Left lobe of liver (tissue), 2 donors: ENCODE measurements at regions not wholly inside any gene's neighbourhood (a gene's known extent, or its start where the extent isn't known, plus 50 kb on each side); places are given as distances from the start of the nearest gene placed in this dataset.

Experiments used
- ATAC-seq: fragments of 200-7000 bp; cut with Tn5 transposase; one replicate; pipeline ENCODE4 v1.9.1; 2020; ENCODE audit warnings: mild to moderate bottlenecking, moderate library complexity
- DNase-seq: peaks from one replicate; pipeline ENCODE4 v3.0.0-alpha.2; 2020; ENCODE audit warnings: low spot score
- donor health status: DM: no; HTN: no; CAD: no; lungs with moderate emphysema.
- donor health status: DM: no; HTN: yes; CAD: no.

DNA sequence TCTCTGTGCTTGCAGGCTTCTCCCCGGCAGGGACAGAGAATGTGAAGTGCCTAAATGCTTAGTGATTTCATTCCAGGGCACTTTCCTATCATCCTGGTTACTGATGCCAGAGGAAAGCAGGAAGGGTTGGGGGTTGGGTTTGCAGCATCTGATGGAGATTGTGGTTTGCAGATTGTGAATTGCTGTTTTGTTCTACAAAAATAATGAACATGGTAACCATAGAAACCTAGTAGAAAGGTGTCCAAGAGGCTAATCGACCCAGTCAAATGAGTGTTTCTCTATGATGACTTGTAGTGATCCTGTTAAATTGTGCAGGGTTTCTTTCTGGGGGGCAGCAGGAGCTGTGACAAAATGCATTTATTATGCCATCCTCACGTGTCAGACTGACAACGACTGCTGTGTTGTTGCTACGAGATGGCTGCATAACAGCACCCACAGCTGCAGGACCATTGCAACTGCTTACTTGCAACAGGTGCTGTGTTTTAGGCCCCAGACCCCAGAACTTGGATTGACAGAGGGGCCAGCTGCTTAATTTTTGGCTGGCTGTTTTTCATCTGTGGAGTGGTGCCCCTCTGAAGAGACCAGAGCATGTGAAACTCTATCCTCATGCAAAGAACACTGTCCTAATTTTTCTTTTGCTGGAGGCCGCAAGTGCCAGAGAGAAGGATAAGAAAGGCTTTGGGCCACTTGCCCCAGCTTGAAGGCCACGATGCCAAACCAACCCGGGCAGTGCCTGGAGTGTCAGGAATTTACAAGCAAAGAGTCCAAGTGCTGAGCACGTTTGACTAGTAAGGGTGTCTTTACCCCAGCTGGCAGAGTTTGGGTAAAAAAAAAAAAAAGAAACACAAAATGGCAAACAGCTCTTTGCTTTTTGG lies 397.8 kb downstream of the GADD45G start:
- DNase-seq (no peak), ATAC-seq (no peak)

- no peak for ATAC-seq
These were observed 400.6 kb downstream of the GADD45G start for GRCh38 chr9:90005388-90005787.

DNA sequence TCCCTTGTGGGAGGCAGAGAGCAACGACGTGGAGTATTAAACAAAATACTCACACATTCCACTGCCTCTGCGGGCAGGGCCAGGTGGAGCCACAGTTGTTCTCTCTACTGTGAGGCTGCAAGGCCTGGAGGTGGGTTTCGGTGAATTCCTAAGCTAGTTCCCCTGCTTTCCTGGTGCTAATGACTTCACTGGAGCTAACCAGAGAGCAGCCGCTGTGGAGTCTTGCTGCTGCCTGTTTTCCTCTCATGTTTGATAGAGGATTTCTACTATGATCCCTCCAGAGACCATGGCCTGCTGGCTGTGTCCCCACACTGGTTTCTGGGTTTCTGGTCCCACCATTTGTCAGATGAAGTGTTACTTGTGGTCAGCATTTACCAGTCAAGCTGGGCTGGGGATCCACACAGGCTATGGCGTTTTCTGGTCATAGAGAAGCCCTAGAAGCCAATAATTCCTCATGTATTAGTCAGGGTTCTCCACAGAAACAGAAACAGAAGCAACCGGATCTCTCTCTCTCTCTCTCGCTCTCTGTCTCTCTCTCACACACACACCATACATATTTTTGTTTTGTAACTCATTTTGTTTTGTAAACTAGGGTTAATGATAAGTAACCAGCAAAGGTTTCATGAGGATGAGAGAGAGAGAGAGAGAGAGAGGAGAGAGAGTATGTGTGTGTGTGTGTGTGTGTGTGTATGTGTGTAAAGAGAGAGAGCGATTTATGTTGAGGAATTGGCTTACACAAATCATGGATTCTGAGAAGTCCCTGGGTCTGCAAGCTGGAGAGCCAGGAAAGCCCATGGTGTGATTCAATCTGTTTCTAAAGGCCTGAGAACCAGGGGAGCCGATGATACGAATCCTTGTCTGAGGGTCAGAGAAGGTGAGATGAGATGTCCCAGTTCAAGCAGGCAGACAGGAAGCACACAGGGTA lies 403.0 kb downstream of the GADD45G start:
- ATAC-seq: no peak
- no peak for DNase-seq

More at GRCh38 chr9:90005388-90005787, 400.6 kb downstream of the GADD45G start:
- DNase-seq: no peak

DNA sequence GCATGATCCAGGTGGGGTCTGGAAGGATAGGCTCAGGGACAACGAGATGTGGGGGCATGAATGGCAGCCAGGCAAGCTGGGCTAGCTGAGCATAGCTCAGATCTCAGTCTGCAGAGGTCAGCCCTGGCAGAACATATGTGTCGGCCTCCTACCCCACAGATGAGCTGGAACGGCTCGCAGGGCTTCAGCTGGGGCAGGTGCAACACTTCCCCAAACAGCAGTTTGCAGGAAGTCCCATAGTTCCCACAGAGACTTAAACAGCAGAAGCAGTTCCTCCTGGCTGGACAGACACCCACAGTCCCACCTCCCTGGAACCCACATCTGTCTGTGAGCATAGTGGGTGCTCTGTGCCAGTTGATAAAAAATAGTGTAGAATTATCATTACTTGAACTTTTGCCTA lies 404.6 kb downstream of the GADD45G start:
- ATAC-seq: peak; percentile 23

GRCh38 chr9:90010793-90011192 lies 406.0 kb downstream of the GADD45G start:
- DNase-seq (no peak), ATAC-seq (no peak)

More for the DNA sequence above, 404.6 kb downstream of the GADD45G start:
- no peak for DNase-seq

- ATAC-seq: peak; percentile 57
- no peak for DNase-seq
These were observed 408.1 kb downstream of the GADD45G start for GRCh38 chr9:90012949-90013348.

GRCh38 chr9:90013778-90014177 lies 409.0 kb downstream of the GADD45G start:
- no peak for ATAC-seq
- DNase-seq: no peak

GRCh38 chr9:90014421-90014820 lies 409.6 kb downstream of the GADD45G start:
- ATAC-seq: no peak
- no peak for DNase-seq

- DNase-seq: no peak
- no peak for ATAC-seq
These were observed 411.5 kb downstream of the GADD45G start for GRCh38 chr9:90016272-90016671.

DNA sequence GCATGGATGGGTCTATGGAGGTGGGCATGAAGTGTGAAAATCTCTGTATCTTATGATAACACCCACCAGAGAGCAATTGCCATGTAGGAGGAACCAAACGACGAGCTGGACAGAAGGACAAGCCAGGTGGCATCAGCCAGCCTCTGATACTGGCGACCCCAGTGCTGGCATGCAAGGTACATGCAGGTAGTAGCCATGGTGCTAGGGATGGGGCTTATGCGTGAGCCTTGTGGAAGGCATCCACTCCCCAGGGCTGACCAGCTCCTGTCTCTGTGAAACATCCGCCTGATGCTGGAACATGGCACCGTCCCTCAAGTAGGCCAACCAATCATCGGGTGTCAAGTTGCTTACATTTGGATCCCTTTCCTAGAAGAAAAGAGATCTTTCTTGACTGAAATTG lies 412.9 kb downstream of the GADD45G start:
- DNase-seq: no peak
- ATAC-seq: no peak

DNA sequence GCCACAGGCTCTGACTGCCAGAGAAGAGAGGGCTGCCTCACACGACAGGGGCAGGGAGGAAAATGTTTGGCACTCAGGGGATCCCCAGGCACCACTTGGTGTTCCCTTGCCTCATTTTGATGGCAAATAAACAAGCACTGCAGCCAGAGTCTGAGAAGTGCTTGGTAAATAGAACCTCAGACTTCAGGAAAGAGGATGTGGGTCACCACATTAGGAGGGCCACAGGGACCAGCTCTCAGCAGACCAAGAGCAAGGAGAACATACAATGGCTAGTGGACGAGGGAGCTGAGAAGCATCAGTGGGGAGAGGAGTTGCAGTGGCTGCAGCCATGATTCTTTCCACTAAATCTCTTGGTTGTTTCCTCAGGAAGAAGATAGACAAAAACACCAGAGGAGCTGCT lies 413.9 kb downstream of the GADD45G start:
- no peak for ATAC-seq
- no peak for DNase-seq

GRCh38 chr9:90019626-90020025 lies 414.8 kb downstream of the GADD45G start:
- no peak for ATAC-seq
- DNase-seq: no peak

DNA sequence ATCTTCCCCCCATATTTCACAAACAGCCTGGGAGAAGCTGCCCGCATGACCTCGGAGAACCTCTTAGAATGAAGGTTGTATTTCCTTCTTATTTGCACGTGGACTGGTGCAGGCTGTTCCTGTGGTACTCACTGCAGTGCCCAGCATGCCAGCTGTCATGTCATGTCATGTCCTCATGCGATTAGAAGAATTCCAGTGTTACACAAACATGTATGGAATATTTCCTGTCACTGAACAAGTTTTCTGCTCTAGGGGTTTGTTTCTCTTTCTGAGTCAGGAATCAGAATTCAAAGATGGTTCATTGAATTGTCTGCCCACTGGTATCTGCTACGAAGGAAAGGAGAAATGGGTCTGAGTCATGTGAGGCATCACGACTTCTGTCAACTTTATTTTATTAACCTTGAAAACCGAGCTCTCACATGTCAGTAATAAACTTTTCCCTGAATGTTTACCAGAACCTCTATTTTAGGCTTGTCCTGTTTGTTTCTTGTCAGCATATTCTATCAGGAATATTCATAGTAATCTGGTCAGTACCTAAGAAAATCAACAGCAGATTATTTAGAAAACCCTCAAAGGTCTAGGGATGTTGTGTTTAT lies 415.6 kb downstream of the GADD45G start:
- no peak for ATAC-seq
- DNase-seq: no peak

- no peak for ATAC-seq
These were observed 416.5 kb downstream of the GADD45G start for GRCh38 chr9:90021216-90021906.

GRCh38 chr9:90022474-90022873 lies 417.7 kb downstream of the GADD45G start:
- ATAC-seq (no peak), DNase-seq (no peak)

More at GRCh38 chr9:90021216-90021906, 416.5 kb downstream of the GADD45G start:
- DNase-seq: no peak

DNA sequence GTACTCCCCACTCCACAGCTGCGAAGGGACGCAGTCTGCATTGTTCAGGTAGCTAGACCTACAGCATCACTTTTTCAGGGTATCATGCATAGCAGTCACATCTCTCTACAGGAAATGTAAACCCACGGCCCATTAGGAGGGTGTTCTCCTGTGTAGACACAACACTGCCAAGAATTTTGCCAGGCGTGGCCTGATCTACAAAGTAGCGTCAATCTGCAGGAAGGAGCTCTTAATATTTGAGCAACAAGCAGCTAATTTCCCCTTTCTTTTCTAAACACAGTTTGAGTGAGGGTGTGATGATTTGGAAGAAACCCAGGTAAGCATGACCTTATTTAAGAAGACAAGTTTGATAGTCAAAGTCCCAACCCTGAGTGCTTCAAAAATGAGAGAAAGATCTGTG lies 419.0 kb downstream of the GADD45G start:
- ATAC-seq (no peak), DNase-seq (no peak)

DNA sequence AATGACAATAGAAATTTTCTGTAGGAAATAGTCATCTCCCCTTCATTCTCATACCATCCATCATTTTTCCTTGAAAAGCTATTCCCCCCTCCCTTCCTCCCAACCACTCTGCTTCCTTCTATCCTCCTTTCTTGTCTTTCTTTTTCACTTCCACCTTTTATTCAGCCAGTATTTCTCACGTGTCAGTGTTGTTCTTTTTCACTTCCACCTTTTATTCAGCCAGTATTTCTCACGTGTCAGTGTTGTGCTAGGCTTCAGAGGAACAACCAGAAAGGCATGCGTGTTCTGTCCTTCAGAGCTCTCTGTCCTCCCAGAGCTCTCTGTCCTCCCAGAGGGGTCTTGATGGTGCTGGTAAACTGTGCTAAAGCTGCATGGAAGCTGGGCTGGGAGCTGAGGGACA lies 419.6 kb downstream of the GADD45G start:
- no peak for ATAC-seq

GRCh38 chr9:90024823-90025222 lies 420.0 kb downstream of the GADD45G start:
- ATAC-seq (no peak), DNase-seq (no peak)

More for the DNA sequence above, 419.6 kb downstream of the GADD45G start:
- DNase-seq: no peak

- DNase-seq (no peak), ATAC-seq (no peak)
These were observed 421.0 kb downstream of the GADD45G start for GRCh38 chr9:90025816-90026215.

DNA sequence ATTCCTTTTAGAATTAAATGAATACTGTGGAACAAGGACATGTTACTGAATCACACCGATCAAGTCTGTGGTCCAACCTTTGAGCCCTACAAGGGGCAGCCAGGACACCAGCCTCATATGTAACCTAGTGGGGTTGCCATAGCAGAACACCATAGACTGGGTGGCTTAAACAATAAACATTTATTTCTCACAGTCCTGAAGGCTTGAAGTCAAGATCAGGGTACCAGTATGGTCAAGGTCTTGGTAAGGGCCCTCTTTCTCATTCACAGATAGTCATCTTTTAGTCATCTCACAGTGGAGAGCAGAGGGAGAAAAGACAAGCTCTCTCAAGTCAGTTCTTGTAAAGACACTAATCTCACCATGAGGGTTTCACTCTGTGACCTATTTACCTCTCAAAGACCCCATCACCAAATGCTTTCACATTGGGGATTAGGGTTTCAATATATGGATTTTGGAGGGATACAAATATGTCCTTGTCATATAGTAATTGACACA lies 422.5 kb downstream of the GADD45G start:
- DNase-seq (no peak), ATAC-seq (no peak)
